ENCODE measurements at regions not wholly inside any gene's neighbourhood (a gene's known extent, or its start where the extent isn't known, plus 50 kb on each side); places are given as distances from the start of the nearest gene placed in this dataset.

GRCh38 chr3:59186725-59187124 lies 136.9 kb upstream of the CFAP20DC start:
- no peak for TF ChIP-seq POLR2A (IDR thresholded peaks at IDR 0.05)
- TF ChIP-seq, protein P1, sequence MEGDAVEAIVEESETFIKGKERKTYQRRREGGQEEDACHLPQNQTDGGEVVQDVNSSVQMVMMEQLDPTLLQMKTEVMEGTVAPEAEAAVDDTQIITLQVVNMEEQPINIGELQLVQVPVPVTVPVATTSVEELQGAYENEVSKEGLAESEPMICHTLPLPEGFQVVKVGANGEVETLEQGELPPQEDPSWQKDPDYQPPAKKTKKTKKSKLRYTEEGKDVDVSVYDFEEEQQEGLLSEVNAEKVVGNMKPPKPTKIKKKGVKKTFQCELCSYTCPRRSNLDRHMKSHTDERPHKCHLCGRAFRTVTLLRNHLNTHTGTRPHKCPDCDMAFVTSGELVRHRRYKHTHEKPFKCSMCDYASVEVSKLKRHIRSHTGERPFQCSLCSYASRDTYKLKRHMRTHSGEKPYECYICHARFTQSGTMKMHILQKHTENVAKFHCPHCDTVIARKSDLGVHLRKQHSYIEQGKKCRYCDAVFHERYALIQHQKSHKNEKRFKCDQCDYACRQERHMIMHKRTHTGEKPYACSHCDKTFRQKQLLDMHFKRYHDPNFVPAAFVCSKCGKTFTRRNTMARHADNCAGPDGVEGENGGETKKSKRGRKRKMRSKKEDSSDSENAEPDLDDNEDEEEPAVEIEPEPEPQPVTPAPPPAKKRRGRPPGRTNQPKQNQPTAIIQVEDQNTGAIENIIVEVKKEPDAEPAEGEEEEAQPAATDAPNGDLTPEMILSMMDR (IDR thresholded peaks at IDR 0.05), result no peak
